Esophagus muscularis mucosa (tissue), 4 donors: ENCODE measurements at regions not wholly inside any gene's neighbourhood (a gene's known extent, or its start where the extent isn't known, plus 50 kb on each side); places are given as distances from the start of the nearest gene placed in this dataset.

Experiments used
- DNase-seq: peaks from one replicate; pipeline ENCODE4 v3.0.0-alpha.2; 2017; ENCODE audit errors: extremely low spot score
- H3K27ac ChIP-seq, 4 donors: fragments of 200-600 bp; sonication (generic); replicated peaks in 1 of 4; 1 replicate in 3 of 4; 2 replicates in 1 of 4; pipeline ENCODE4 v1.5.1; 2016 to 2019; ENCODE audit warnings: mild to moderate bottlenecking in 1 of 4
- H3K27me3 ChIP-seq, 4 donors: fragments of 200-600 bp; sonication (generic); one replicate each; pipeline versions ENCODE4 v1.5.1 to v1.6.0; 2016 to 2019
- H3K36me3 ChIP-seq, 4 donors: fragments of 200-600 bp; sonication (generic); one replicate each; pipeline ENCODE4 v1.5.1; 2016 to 2019
- H3K4me1 ChIP-seq, 4 donors: fragments of 200-600 bp; sonication (generic); one replicate each; pipeline ENCODE4 v1.5.1; 2016 to 2019
- H3K4me3 ChIP-seq, 4 donors: fragments of 200-600 bp; sonication (generic); 1 replicate in 2 of 4; 2 replicates in 2 of 4; pipeline ENCODE4 v1.5.1; 2016 to 2019; ENCODE audit warnings: mild to moderate bottlenecking in 4 of 4, moderate library complexity in 1 of 4
- H3K9me3 ChIP-seq, 4 donors: fragments of 200-600 bp; sonication (generic); 1 replicate in 3 of 4; 2 replicates in 1 of 4; pipeline ENCODE4 v1.5.1; 2016 to 2019
- EP300 ChIP-seq: sonication (generic); formaldehyde crosslinking; IDR thresholded peaks from one replicate; pipeline ENCODE4 v1.6.1; 2017; ENCODE audit warnings: antibody characterized with exemption
- POLR2A ChIP-seq: fragments of 450-650 bp; IDR thresholded peaks from one replicate; pipeline ENCODE4 v1.6.1; 2017; ENCODE audit warnings: antibody characterized with exemption, moderate library complexity, mild to moderate bottlenecking, low read depth
- POLR2AphosphoS5 ChIP-seq, 2 donors: sonication (generic); formaldehyde crosslinking; IDR thresholded peaks; one replicate each; pipeline ENCODE4 v1.6.1; 2017; ENCODE audit warnings: antibody characterized with exemption in 2 of 2
- WGBS: methylation state at CpG from one replicate; pipeline ENCODE4 v1.1.5; 2018; 5-methylcytosine and 5-hydroxymethylcytosine counted together
- intact Hi-C: fragments of 100-400 bp; cut with DNase I; formaldehyde crosslinking; loops from one replicate; pipeline ENCODE4 v1.15.1; 2023
- TF ChIP-seq, protein P1 (sequence below), 3 experiments: fragments of 200-600 bp in 2 of 3; fragments of 450-650 bp in 1 of 3; sonication (generic) in 2 of 3; IDR thresholded peaks; one replicate each; pipeline ENCODE4 v1.5.1; 2017 to 2019; ENCODE audit warnings: antibody characterized with exemption in 3 of 3, mild to moderate bottlenecking in 2 of 3, moderate library complexity in 1 of 3

DNA sequence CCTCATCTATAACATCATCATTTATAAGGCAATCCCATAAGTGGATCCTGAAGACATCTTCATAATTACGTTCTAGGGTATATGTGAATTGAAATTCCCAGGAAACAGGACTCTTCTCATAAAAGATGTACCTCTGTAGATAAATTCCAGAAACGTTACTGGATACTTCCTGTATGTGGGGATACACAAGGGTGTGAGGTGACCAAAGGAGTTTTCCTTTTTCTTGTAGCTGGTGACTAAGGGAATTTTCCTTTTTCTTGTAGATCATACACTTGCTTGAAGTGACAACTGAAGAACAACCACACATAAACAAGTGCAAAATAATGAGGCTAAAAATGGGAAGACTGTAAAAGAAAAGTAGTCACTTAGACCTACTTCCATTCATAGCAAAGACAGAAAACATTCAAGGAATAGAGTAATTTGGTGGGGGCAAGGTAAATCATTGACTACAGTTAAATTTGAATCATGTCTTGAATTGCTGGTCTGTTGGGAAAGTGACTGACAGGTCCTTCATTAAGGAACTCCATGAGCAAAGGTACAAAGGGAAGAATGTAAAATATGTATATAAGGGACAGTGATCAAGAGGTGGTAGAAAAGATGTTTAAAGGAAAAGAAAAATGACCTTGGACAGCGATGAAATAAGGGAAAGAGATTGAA lies 53.2 kb upstream of the UBE2E3 start:
- H3K36me3 ChIP-seq, result no peaks in the 10 kb centered on the region
- no peak overlapping the region for H3K4me3 ChIP-seq
- DNase-seq, result no peak
- H3K27me3 ChIP-seq, result no peaks in the 10 kb centered on the region
- no peaks in the 10 kb centered on the region for H3K9me3 ChIP-seq
- no peak overlapping the region for H3K27ac ChIP-seq
- intact Hi-C loops, result no loop called here
- no peaks in the 10 kb centered on the region for H3K4me1 ChIP-seq
- TF ChIP-seq POLR2AphosphoS5 (IDR thresholded peaks at IDR 0.05), result no peak
- no peak for TF ChIP-seq EP300
- TF ChIP-seq, protein P1, sequence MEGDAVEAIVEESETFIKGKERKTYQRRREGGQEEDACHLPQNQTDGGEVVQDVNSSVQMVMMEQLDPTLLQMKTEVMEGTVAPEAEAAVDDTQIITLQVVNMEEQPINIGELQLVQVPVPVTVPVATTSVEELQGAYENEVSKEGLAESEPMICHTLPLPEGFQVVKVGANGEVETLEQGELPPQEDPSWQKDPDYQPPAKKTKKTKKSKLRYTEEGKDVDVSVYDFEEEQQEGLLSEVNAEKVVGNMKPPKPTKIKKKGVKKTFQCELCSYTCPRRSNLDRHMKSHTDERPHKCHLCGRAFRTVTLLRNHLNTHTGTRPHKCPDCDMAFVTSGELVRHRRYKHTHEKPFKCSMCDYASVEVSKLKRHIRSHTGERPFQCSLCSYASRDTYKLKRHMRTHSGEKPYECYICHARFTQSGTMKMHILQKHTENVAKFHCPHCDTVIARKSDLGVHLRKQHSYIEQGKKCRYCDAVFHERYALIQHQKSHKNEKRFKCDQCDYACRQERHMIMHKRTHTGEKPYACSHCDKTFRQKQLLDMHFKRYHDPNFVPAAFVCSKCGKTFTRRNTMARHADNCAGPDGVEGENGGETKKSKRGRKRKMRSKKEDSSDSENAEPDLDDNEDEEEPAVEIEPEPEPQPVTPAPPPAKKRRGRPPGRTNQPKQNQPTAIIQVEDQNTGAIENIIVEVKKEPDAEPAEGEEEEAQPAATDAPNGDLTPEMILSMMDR (IDR thresholded peaks at IDR 0.05), result no peak
- no peak for TF ChIP-seq POLR2A
- 69% methylated on average over 3 of the region's 3 CpGs for WGBS

DNA sequence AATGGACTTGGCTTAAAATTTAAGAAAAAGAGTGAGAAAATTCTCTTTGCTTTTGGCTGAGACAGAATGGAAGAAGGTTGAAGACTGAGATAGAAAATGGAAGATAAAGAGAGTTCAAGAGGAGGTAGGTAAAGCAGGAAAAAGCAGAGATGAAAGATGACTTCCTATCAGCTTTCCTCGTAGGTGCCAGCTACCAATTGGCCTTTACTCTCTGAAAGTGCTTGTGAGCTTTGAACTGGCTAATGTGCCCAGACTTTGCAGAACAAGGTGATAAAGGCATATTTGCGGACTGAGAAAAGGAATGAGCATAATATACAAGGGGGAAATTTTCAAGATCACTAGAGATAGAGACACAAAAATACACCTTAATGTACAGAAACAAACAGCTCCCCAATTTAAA lies 54.7 kb upstream of the UBE2E3 start:
- Histone ChIP-seq H3K36me3 (no peaks in the 10 kb centered on the region), H3K4me3 (no peak overlapping the region), H3K4me1 (no peaks in the 10 kb centered on the region), H3K27ac (no peak overlapping the region), H3K9me3 (no peaks in the 10 kb centered on the region), H3K27me3 (no peaks in the 10 kb centered on the region)
- intact Hi-C loops, result no loop called here
- 81% methylated on average over 2 of the region's 2 CpGs for WGBS
- TF ChIP-seq POLR2A, result no peak
- TF ChIP-seq, protein P1 (IDR thresholded peaks at IDR 0.05), result no peak
- TF ChIP-seq EP300, result no peak
- TF ChIP-seq POLR2AphosphoS5 (IDR thresholded peaks at IDR 0.05), result no peak
- no peak for DNase-seq

DNA sequence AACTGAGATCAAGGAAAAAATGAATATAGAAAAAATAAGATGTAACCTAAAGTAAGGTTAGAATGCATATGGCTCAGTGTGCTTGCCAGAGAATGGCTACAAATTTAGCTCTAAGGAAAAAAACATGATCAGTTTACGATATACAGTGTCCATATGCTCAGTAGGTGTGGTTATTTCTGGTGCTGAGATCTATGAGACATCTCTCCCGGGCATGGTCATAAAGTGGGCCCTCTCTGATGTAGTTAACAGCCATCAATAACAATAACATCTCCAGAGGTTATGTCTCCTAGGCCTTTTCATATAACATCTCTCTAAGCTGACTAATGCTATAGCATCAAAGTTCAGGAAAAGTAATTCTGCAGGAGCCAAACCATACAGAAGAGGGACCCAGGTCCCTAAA lies 56.3 kb upstream of the UBE2E3 start:
- intact Hi-C loops, result no loop called here
- DNase-seq, result no peak
- no peaks in the 10 kb centered on the region for H3K9me3 ChIP-seq
- no peak overlapping the region for H3K4me3 ChIP-seq
- H3K27ac ChIP-seq, result no peak overlapping the region
- H3K27me3 ChIP-seq, result no peaks in the 10 kb centered on the region
- no peaks in the 10 kb centered on the region for H3K4me1 ChIP-seq
- TF ChIP-seq EP300 (no peak), POLR2A (no peak), POLR2AphosphoS5 (IDR thresholded peaks at IDR 0.05) (no peak)
- TF ChIP-seq, protein P1 (IDR thresholded peaks at IDR 0.05), result no peak
- 71% methylated on average over 2 of the region's 2 CpGs for WGBS
- H3K36me3 ChIP-seq, result no peaks in the 10 kb centered on the region

DNA sequence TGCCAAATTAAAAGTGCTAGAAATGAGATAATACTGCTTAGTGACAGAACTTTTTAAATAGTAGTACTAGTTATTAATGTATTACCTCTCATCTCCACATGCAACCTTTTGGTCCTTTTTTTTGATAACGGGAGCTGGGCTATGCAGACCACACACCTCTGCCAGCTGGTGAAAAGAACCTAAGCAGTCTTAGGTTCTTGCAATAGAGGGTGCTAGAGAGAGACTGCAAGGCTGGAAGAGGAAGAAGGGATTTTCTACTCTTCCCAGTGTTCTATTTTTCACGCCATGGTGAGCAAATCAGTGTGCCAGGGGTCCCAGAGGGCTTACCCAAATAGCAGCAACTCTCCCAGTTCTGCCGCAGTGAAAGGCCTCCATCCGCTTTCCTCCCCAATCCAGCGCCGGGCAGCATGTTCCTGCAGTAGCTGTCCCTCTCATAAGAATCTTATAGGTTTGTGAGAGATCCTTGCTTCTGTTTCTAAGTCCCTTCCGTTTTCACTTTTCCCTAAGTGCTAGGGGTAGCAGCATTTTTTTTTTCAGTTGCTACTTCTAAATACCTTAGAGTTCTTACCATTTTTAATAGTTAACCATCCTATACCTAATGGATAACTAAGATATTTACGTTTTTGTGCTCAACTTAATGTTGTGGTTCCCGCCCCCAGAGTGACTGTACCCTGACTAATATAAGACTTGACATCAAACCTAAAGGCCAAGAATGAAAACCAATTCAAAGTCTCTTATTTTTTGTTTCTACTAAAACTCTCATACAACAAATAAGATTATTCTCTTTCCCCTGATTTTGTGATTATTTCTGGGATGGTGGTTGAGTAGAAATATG lies 69.4 kb upstream of the UBE2E3 start:
- H3K9me3 ChIP-seq, result no peaks in the 10 kb centered on the region

More for the DNA sequence above, 69.4 kb upstream of the UBE2E3 start:
- Histone ChIP-seq H3K4me3 (no peak overlapping the region), H3K27ac (no peak overlapping the region), H3K4me1 (no peaks in the 10 kb centered on the region), H3K36me3 (no peaks in the 10 kb centered on the region), H3K27me3 (no peaks in the 10 kb centered on the region)
- WGBS, result 83% methylated on average over 9 of the region's 9 CpGs
- intact Hi-C loops, result no loop called here
- TF ChIP-seq POLR2A (no peak), EP300 (no peak), POLR2AphosphoS5 (IDR thresholded peaks at IDR 0.05) (no peak)
- TF ChIP-seq, protein P1 (IDR thresholded peaks at IDR 0.05), result no peak
- DNase-seq, result no peak
